ENCODE measurements at regions not wholly inside any gene's neighbourhood (a gene's known extent, or its start where the extent isn't known, plus 50 kb on each side); places are given as distances from the start of the nearest gene placed in this dataset.
"Not testable (repeated sequence)": the region's sequence is repeated elsewhere in the genome, so short reads cannot be mapped to it uniquely, and the experiment has no call there.

DNA sequence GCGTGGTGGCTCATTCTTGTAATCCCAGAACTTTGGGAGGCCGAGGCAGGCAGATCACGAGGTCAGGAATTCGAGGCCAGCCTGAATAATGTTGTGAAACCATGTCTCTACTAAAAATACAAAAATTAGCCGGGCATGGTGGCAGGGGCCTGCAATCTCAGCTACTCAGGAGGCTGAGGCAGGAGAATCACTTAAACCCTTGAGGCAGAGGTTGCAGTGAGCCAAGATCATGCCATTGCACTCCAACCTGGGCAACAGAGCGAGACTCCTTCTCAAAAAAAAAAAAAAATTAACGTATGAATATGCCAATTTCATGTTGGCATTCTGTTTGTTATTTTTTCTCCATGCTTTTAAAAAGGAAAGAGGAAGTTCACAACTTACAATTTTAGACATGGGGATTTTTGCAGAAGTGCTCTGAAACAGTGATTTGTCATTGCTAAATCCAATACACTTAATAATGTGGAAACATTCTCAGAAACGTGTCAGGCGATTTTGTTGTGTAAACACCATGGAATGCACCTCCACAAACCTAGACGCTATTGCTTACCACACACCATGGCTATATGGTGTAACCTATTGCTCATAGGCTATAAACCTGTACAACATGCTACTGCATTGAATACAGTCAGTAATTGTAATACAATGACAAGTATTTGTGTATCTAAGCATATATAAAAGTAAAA is 115.9 kb upstream of the PCDH20 start:
- no peak for DNase-seq (ENCODE audit: low read depth in 2 of 2)

DNA sequence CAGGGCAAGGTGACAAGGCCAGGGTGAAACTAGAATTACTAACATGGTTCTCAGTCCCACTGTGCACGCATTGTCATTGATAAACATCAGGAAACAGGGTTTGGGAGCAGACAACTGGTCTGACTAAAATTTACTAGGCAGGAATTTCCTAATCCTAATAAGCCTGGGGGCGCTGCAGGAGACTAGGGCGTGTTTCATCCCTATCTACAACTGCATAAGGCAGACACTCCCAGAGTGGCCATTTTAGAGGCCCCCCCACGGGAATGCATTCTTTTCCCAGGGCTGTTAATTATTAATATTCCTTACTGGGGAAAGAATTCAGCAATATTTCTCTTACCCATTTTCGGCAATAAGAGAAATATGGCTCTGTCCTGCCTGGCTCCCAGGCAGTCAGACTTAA is 103.6 kb upstream of the PCDH20 start:
- not testable (repeated sequence) for DNase-seq (ENCODE audit: low read depth in 2 of 2)

GRCh38 chr13:61508936-61509335 is 93.3 kb upstream of the PCDH20 start:
- DNase-seq (ENCODE audit: low read depth in 2 of 2): no peak

GRCh38 chr13:61500176-61500575 is 84.5 kb upstream of the PCDH20 start:
- no peak for DNase-seq (ENCODE audit: low read depth in 2 of 2)

- no peak for DNase-seq (ENCODE audit: low read depth in 2 of 2)
These were observed 80.0 kb upstream of the PCDH20 start for GRCh38 chr13:61495648-61496047.

DNA sequence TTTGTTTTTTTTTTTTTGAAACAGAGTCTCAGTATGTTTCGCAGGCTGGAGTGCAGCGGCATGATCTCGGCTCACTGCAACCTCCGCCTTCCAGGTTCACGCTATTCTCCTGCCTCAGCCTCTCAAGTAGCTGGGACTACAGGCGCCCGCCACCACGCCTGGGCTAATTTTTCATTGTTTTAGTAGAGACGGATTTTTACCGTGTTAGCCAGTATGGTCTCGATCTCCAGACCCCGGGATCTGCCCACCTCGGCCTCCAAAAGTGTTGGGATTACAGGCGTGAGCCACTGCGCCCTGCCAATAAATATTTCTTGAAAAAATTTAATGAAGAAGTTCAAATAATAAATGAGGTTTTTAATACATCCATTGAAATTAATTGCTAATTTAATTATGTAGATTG is 77.9 kb upstream of the PCDH20 start:
- DNase-seq (ENCODE audit: low read depth in 2 of 2): not testable (repeated sequence)

DNA sequence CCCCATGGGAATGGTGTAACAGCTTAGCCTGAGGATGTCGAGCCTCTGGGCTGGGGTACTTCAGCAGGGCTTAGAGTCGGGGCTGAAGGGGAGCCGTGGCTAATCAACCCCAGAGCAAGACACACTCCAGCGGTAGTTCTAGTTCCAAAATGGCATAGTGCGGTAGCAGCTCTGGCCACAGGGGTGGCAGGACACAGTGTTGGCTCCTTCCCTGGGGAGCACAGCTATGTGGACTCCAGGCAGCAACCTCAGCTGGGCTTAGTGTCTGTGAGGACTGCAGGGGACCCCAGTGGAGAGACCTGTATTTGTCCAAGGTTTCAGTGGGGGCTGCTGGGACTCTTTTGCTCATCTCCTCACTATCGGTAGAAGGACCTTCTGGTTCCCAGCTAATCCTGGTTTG is 70.8 kb upstream of the PCDH20 start:
- no peak for DNase-seq (ENCODE audit: low read depth in 2 of 2)

DNA sequence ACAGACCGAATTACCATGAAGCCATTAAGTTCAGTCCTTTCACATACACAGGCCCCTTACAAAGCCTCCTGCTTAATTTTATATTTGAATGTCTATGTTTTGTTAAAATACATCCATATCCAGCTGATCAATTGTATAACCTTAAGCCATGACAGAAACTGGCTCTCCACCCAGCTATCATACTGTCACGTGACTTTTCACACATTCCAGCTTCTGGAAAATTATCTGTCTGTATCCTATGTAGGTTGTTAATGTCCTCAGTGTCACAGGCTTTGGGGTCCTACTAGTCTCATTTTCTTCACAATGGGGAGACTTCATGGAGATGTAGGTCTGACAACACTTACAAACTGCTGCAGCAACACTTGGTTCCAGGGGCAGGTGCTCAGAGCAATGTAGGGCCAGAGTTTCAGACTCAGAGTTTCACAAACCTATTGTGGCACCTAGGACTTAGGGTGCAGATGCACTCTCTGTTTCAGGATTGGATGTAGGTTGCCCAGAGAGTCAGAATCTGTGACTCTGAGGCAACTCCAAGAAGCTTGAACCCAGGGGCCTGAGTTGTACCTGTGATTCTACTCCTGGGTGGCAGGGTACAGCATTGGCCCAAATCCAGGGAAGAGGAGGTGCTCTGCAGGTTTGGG is 69.6 kb upstream of the PCDH20 start:
- DNase-seq (ENCODE audit: low read depth in 2 of 2): no peak

- DNase-seq (ENCODE audit: low read depth in 2 of 2): no peak
These were observed 62.0 kb upstream of the PCDH20 start for GRCh38 chr13:61477619-61478018.

DNA sequence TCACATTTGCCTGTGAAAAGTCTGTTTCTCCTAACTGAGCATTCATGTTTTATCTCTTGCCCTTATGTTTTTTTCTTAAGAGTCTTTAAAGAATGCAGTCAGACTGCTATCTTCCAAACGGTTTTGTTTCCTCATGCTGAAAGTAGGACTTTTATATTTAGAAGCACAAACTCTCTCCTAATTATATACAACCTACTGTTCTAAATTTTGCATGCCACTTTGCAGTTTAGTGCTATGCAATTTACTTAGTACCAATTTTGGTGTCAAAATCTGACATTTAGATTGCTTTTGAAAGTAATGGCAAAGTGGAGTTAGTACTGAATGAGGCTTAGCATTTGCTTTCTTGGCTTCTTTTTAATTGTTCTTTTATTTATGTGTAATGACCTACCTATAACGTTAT is 55.1 kb upstream of the PCDH20 start:
- DNase-seq (ENCODE audit: low read depth in 2 of 2): no peak

- no peak for DNase-seq (ENCODE audit: low read depth in 2 of 2)
These were observed 50.6 kb upstream of the PCDH20 start for GRCh38 chr13:61466280-61466679.

Measured in fibroblast of skin of left quadriceps (primary cell).